ENCODE measurements at regions not wholly inside any gene's neighbourhood (a gene's known extent, or its start where the extent isn't known, plus 50 kb on each side); places are given as distances from the start of the nearest gene placed in this dataset.

- no peak for DNase-seq (ENCODE audit: extremely low read depth, low read depth)
- no peak for TF ChIP-seq CTCF (IDR thresholded peaks at IDR 0.05; ENCODE audit: low read depth, low read length)
Observed at GRCh38 chr14:105852378-105853088, 326.1 kb downstream of the TMEM121 start.

- TF ChIP-seq CTCF (IDR thresholded peaks at IDR 0.05; ENCODE audit: low read depth, low read length): no peak
- DNase-seq (ENCODE audit: extremely low read depth, low read depth): no peak
Observed at GRCh38 chr14:105853089-105853906, 326.9 kb downstream of the TMEM121 start.

- DNase-seq (ENCODE audit: extremely low read depth, low read depth): no peak
- TF ChIP-seq CTCF (IDR thresholded peaks at IDR 0.05; ENCODE audit: low read depth, low read length): no peak
Observed at GRCh38 chr14:105853907-105854599, 327.7 kb downstream of the TMEM121 start.

GRCh38 chr14:105854600-105855245, 328.3 kb downstream of the TMEM121 start:
- TF ChIP-seq CTCF (IDR thresholded peaks at IDR 0.05; ENCODE audit: low read depth, low read length): no peak
- no peak for DNase-seq (ENCODE audit: extremely low read depth, low read depth)

GRCh38 chr14:105855246-105855892, 329.0 kb downstream of the TMEM121 start:
- no peak for DNase-seq (ENCODE audit: extremely low read depth, low read depth)
- no peak for TF ChIP-seq CTCF (IDR thresholded peaks at IDR 0.05; ENCODE audit: low read depth, low read length)

- TF ChIP-seq CTCF (IDR thresholded peaks at IDR 0.05; ENCODE audit: low read depth, low read length): no peak
- no peak for DNase-seq (ENCODE audit: extremely low read depth, low read depth)
Observed at GRCh38 chr14:105855893-105856675, 329.7 kb downstream of the TMEM121 start.
